NCI-H1092 (cell line): ENCODE measurements at regions not wholly inside any gene's neighbourhood (a gene's known extent, or its start where the extent isn't known, plus 50 kb on each side); places are given as distances from the start of the nearest gene placed in this dataset.
A peak's percentile ranks its signal among the peaks of the same experiment; 100 is the strongest.

Experiments used
- DNase-seq: peaks from one replicate; lab custom pipeline; 2025; lab: John Stamatoyannopoulos, UW

DNA sequence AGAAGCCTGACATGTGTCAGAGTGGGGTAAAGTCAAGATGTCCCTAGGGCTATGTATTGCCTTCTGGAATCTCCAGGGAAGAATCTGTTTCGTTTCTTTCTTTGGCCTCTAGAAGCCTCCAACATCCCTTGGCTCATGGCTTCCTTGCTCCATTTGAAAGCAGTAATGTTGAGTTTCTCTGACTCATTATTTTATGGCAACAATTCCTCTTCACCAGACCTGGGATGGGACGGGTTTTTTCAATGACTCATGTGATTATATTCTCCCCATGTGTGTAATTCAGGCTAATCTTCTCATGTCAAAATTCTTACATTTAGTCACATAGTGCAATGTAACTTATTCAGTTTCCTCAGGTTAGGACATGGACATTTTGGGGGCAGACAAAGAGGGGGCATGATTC is 1038.6 kb downstream of the CBLN2 start:
- no peak for DNase-seq

DNA sequence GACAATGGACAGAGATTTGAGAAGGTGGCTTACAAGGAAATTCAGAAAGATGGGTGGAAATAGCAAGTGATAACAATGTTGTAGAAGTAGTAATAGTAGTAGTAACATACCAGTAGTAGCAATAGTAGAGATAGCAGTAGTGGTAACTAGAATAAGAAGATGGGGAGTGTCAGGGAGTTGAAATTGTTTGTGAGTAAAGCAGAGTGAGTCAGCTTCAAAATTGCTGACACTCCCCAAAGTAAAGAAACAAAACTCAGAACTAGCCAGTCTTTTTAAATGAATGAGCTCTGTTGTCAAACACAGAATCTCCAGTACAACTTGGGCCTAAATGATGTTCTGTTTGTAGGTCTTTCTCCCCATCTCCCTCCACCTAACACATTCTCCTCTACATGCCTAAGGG is 1040.9 kb downstream of the CBLN2 start:
- DNase-seq: no peak

GRCh38 chr18:71485611-71486010 is 1058.5 kb downstream of the CBLN2 start:
- DNase-seq: no peak

DNA sequence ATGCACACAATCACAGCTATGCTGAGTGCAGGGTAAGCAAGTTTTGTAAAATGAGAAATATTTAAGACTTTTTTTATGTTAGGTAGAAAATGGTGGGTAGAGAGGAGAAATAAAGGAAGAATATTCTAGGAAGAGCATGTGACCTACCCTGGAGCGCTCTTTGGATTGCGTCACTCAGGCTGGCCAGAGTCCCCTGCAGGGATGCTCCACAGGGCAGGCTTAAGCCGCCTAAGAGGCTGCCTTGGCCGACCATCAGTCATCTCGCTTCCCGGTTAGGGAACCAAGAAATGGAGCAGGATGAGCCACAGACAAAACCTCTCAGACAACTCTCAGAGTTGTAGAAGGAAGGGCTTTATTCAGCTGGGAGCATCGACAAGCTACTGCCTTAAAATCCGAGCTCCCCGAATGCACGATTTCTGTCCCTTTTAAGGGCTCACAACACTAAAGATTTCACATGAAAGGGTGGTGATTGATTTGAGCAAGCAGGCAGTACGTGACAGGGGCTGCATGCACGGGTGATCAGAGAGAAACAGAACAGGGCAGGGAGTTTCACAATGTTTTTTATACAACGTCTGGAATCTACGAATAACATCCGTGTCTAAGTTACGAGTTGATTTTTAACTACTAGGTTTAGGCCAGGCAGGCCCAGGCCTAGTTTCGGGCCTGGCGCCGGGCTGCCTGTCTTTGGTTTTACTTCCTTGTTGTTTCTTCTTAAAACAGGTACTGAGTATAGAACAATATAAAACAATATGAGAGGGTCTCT is 1072.0 kb downstream of the CBLN2 start:
- no peak for DNase-seq

- no peak for DNase-seq
Observed at GRCh38 chr18:71456206-71456605, 1087.9 kb downstream of the CBLN2 start.

- peak; percentile 48 for DNase-seq
Observed at GRCh38 chr18:71450257-71450656, 1093.9 kb downstream of the CBLN2 start.

DNA sequence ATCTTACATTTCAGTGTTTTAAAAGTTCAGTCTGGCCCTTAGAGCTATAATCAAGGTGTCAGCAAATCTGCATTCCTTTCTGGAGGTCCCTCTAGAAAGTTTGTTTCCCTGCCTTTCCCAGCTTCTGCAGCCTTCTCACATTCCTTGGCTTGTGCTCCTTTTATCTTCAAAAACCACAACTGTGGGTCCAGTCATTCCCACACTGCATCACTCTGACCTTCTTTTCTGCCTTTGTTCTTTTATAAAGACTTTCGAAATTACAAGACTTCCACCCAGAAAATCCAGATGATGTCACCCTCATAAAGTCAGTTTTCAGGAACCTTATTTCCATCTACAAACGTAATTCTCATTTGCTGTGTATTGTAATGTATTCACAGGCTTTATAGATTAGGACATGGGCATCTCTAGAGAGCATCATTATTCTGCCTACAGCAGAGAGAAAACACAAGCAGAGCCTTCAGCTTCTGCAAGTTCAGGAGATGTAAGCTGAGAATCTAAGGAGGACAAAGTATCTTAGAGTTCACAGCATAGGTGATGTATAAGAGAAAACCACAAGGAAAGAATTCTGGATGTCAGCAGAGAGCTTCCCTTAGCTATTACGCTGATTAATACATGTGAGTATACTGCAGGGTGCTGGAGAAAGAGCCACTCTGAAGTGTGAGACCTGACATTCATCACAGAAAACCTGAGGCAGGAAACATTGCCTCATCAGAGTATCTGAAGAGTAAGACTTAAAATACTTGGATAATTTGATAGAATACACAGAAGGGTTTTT is 1100.2 kb downstream of the CBLN2 start:
- DNase-seq: no peak

- no peak for DNase-seq
Observed at GRCh38 chr18:71442731-71443141, 1101.4 kb downstream of the CBLN2 start.

DNA sequence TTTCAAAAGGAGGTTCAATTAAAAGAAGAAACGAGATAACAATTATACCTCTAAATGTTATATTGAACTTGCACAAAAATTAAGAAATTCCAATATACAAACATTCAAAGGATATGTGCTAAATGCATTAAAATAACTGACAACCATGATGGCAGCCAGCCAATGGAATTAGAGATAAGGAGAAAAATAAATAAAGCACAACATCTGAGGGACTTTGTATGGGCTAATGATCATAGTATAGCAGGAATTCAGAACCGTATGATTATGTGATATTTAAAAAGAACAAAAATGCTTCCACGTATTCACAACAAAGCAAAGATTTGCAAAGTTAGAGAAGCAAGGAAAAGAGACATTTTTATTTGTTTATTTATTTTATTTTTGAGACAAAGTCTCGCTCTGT is 1103.0 kb downstream of the CBLN2 start:
- DNase-seq: no peak

DNA sequence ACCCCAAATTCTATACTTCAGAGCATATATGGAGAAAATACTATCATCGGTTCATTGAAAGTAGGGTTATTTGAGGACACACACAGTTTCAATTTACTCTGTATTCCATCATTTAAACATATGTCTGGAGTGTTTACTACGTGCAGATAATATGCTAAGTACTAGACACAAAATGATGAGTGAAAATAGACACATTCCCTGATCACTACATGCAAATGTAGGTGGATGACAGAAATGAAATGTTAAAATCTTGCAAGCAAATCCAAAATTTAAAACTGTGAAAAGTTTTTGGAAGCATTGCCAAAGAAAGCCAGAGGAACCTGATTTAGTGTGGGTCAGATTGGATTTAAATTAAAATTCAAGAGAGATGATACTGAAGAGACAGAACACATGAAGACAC is 1106.6 kb downstream of the CBLN2 start:
- DNase-seq: no peak

GRCh38 chr18:71433373-71433772 is 1110.8 kb downstream of the CBLN2 start:
- DNase-seq: no peak

DNA sequence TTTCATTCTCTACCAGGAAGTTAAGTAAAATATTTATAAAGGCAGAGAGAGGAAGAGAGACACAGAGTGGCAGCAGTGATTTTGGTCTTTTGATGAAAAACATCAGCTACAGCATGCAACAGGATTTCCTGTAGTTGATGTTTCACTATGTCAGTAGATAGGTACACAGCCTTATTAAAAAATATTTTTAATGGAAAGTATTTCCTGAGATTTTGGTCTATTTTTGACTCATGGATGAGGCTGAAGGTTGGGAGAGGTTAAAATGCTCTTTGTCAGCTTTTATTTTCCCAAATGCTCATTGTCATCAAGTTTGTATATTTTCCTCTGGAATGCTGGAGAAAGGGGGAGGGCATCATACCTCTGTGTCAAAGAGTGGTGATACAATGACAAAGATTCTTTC is 1112.5 kb downstream of the CBLN2 start:
- DNase-seq: no peak

- no peak for DNase-seq
Observed at GRCh38 chr18:71431171-71431570, 1113.0 kb downstream of the CBLN2 start.

DNA sequence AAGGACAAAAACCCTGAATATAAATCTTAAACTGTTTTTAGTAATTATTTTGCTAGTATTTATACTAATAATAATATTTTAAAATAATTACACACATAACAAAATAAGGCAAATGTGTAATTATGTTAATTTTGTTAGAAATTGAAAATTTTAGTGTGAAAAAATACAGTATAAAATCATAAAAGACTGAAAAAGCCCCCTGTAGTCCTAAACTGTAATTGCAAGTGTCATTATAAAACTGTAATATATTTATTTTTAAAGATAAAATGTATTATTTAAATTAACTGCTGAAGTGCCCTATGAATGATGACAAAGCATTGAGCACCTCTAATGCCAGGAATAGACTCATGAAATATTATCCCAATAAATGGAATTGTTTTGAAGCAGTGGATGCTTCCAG is 1117.7 kb downstream of the CBLN2 start:
- no peak for DNase-seq

DNA sequence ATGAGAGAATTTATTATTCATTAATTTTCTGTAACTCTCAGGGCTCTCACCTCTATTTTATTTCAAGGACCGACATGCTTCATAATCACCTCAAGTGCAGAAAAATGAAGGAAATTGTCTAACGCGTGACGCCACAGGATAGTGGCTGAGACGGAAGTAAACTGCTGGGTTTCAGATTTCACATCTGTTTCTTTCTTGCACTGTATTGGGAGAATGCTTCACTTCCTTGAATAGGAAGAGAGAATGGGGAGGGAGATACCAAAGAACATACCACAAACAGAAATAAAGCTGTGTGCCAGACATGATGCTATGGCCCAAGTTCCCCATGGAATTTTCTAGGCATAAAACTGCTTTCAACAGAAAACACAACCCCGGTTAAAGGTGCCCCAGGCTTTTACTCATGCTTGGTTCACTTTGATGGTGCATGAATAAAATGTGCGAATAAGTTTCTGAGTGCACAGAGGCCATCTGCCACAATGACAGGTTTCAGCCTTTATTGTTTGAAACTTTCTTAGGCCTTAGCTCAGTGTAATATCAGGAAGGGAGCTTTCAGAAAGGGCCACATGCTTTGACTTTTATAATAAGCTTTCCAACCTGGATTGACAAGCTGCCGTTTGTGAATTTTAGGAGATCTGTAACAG is 1116.4 kb downstream of the SOCS6 start:
- no peak for DNase-seq

DNA sequence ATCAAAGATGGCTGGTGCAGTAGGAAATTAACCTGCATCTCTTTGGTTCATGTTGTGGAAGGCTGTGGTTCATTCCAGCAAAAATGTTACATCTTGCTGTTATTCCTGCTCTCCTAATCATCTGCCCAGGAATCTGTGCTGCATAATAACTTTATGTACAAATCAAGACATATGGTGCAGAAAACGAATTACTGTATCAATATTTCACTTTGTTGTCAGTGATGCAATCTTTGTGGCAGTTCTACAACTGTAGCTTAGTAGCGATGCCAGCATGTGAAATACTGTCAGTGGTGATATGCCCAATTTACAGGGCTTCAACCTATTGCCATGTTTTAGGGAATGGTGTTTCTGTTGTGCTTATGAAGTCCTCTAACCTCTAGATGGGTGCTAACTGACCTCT is 1114.7 kb downstream of the SOCS6 start:
- DNase-seq: no peak

- peak; percentile 73 for DNase-seq
Observed at GRCh38 chr18:71398531-71398930, 1109.7 kb downstream of the SOCS6 start.

GRCh38 chr18:71388148-71388547 is 1099.3 kb downstream of the SOCS6 start:
- no peak for DNase-seq

- no peak for DNase-seq
Observed at GRCh38 chr18:71374294-71375000, 1085.6 kb downstream of the SOCS6 start.

GRCh38 chr18:71371951-71372605 is 1083.2 kb downstream of the SOCS6 start:
- no peak for DNase-seq

- DNase-seq: no peak
Observed at GRCh38 chr18:71370671-71371445, 1082.0 kb downstream of the SOCS6 start.
